ENCODE measurements at regions not wholly inside any gene's neighbourhood (a gene's known extent, or its start where the extent isn't known, plus 50 kb on each side); places are given as distances from the start of the nearest gene placed in this dataset.

GRCh38 chr3:70766301-70766700, 453.9 kb upstream of the MDFIC2 start:
- TF ChIP-seq CTCF (IDR thresholded peaks at IDR 0.05) = no peak
- TF ChIP-seq POLR2A (IDR thresholded peaks at IDR 0.05) = no peak
- TF ChIP-seq POLR2AphosphoS5 (IDR thresholded peaks at IDR 0.05) = no peak
- no peak for TF ChIP-seq EP300 (IDR thresholded peaks at IDR 0.05)
- no peak overlapping the region for H3K27ac ChIP-seq
- H3K36me3 ChIP-seq = no peaks in the 10 kb centered on the region
- no peak for ATAC-seq (ENCODE audit: low FRiP score in 2 of 2)
- no peaks in the 10 kb centered on the region for H3K9me3 ChIP-seq
- DNase-seq = no peak
- WGBS, 2 donors = 87 to 90% methylated on average over 2 of the region's 2 CpGs
- H3K4me3 ChIP-seq = no peak overlapping the region
- no peaks in the 10 kb centered on the region for H3K27me3 ChIP-seq
- no peaks in the 10 kb centered on the region for H3K4me1 ChIP-seq

- TF ChIP-seq EP300 (IDR thresholded peaks at IDR 0.05) = no peak
- TF ChIP-seq POLR2AphosphoS5 (IDR thresholded peaks at IDR 0.05) = no peak
- no peak for TF ChIP-seq CTCF (IDR thresholded peaks at IDR 0.05)
- TF ChIP-seq POLR2A (IDR thresholded peaks at IDR 0.05) = no peak
- H3K4me1 ChIP-seq = no peaks in the 10 kb centered on the region
- H3K27ac ChIP-seq = no peak overlapping the region
- ATAC-seq (ENCODE audit: low FRiP score in 2 of 2) = no peak
- WGBS, 2 donors = 88 to 89% methylated on average over 2 of the region's 2 CpGs
- H3K9me3 ChIP-seq = no peaks in the 10 kb centered on the region
- H3K36me3 ChIP-seq = no peaks in the 10 kb centered on the region
- H3K27me3 ChIP-seq = no peaks in the 10 kb centered on the region
- no peak for DNase-seq
- no peak overlapping the region for H3K4me3 ChIP-seq
These were observed 451.5 kb upstream of the MDFIC2 start for GRCh38 chr3:70763894-70764293.

- Histone ChIP-seq H3K27me3 (no peaks in the 10 kb centered on the region), H3K4me3 (no peak overlapping the region), H3K4me1 (no peaks in the 10 kb centered on the region), H3K9me3 (no peaks in the 10 kb centered on the region), H3K27ac (no peak overlapping the region), H3K36me3 (no peaks in the 10 kb centered on the region)
- ATAC-seq (ENCODE audit: low FRiP score in 2 of 2) (no peak), DNase-seq (no peak)
- WGBS, 2 donors = 57 to 79% methylated on average over 2 of the region's 2 CpGs
- TF ChIP-seq POLR2A (IDR thresholded peaks at IDR 0.05) (no peak), POLR2AphosphoS5 (IDR thresholded peaks at IDR 0.05) (no peak), EP300 (IDR thresholded peaks at IDR 0.05) (no peak), CTCF (IDR thresholded peaks at IDR 0.05) (no peak)
These were observed 445.2 kb upstream of the MDFIC2 start for GRCh38 chr3:70757658-70758057.

GRCh38 chr3:70755526-70755925, 443.1 kb upstream of the MDFIC2 start:
- no peak overlapping the region for H3K27ac ChIP-seq
- no peaks in the 10 kb centered on the region for H3K27me3 ChIP-seq
- H3K36me3 ChIP-seq = no peaks in the 10 kb centered on the region
- no peaks in the 10 kb centered on the region for H3K9me3 ChIP-seq
- WGBS, 2 donors = 81 to 87% methylated on average over 5 of the region's 5 CpGs
- TF ChIP-seq EP300 (IDR thresholded peaks at IDR 0.05) (no peak), POLR2A (IDR thresholded peaks at IDR 0.05) (no peak), CTCF (IDR thresholded peaks at IDR 0.05) (no peak), POLR2AphosphoS5 (IDR thresholded peaks at IDR 0.05) (no peak)
- no peak overlapping the region for H3K4me3 ChIP-seq
- H3K4me1 ChIP-seq = no peaks in the 10 kb centered on the region
- DNase-seq = no peak
- ATAC-seq (ENCODE audit: low FRiP score in 2 of 2) = no peak

- ATAC-seq (ENCODE audit: low FRiP score in 2 of 2) (no peak), DNase-seq (no peak)
- no peak overlapping the region for H3K4me3 ChIP-seq
- H3K27ac ChIP-seq = no peak overlapping the region
- no peaks in the 10 kb centered on the region for H3K4me1 ChIP-seq
- TF ChIP-seq EP300 (IDR thresholded peaks at IDR 0.05) (no peak), POLR2A (IDR thresholded peaks at IDR 0.05) (no peak), CTCF (IDR thresholded peaks at IDR 0.05) (no peak)
- no peaks in the 10 kb centered on the region for H3K27me3 ChIP-seq
- no peaks in the 10 kb centered on the region for H3K36me3 ChIP-seq
- H3K9me3 ChIP-seq = no peaks in the 10 kb centered on the region
These were observed 441.9 kb upstream of the MDFIC2 start for GRCh38 chr3:70754314-70754713.
